ENCODE measurements at regions not wholly inside any gene's neighbourhood (a gene's known extent, or its start where the extent isn't known, plus 50 kb on each side); places are given as distances from the start of the nearest gene placed in this dataset.
A peak's percentile ranks its signal among the peaks of the same experiment; 100 is the strongest.

DNA sequence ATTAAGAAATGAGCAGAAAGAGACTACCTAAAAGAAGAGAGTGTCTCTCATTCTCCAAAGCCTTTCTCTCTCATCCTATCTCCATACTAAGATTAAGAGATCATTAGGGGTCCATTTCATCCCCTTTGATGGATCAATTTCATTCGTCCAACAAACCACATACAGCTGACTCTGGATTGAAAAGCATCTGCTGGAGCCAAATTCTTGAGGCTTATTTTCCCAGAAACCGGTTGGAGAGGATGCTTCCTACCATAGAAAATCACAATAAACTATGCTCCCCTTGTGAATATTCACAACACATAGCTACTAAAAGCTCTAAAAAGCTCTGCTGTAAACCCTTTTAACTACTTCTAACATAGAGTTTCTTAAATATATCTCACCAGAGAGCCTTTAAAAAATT, 755.0 kb upstream of the ZNF608 start:
- H3K27ac ChIP-seq = peak overlapping the region in 1 of 12 donors; percentile 6
- no peak for TF ChIP-seq POLR2A (IDR thresholded peaks at IDR 0.05)
- TF ChIP-seq, protein P1, sequence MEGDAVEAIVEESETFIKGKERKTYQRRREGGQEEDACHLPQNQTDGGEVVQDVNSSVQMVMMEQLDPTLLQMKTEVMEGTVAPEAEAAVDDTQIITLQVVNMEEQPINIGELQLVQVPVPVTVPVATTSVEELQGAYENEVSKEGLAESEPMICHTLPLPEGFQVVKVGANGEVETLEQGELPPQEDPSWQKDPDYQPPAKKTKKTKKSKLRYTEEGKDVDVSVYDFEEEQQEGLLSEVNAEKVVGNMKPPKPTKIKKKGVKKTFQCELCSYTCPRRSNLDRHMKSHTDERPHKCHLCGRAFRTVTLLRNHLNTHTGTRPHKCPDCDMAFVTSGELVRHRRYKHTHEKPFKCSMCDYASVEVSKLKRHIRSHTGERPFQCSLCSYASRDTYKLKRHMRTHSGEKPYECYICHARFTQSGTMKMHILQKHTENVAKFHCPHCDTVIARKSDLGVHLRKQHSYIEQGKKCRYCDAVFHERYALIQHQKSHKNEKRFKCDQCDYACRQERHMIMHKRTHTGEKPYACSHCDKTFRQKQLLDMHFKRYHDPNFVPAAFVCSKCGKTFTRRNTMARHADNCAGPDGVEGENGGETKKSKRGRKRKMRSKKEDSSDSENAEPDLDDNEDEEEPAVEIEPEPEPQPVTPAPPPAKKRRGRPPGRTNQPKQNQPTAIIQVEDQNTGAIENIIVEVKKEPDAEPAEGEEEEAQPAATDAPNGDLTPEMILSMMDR (IDR thresholded peaks at IDR 0.05) = no peak
- no peaks in the 10 kb centered on the region for H3K9me3 ChIP-seq
- no peak overlapping the region for H3K4me3 ChIP-seq
- 57 to 77% (median 69%) methylated on average over 2 of the region's 2 CpGs for WGBS, 4 donors
- no peaks in the 10 kb centered on the region for H3K27me3 ChIP-seq
- no peaks in the 10 kb centered on the region for H3K4me1 ChIP-seq
- intact Hi-C loops (cut with DNase I) = no loop called here
- H3K36me3 ChIP-seq = no peaks in the 10 kb centered on the region
- ATAC-seq (no peak), DNase-seq (no peak)

DNA sequence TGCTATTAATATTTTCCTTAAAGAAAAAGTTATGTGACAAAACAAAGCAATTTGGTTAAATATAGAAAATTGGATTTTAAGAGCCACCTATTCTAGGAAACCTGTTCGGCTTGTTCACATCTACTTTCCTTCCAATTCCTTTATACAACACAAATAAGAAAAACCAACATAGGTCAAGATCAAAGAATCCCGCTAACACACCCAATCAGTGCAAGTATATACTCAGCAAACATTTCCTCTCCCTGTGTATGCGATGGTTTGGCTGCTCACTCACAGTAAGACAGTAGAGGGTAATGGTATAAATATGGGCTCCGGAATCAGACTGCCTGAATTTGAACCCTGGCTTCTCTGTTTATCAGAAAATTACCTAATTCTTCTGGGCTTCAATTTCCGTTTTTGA, 757.5 kb upstream of the ZNF608 start:
- peaks cover 0 to 6% (median 0%) of the 10 kb centered on the region in 12 donors for H3K9me3 ChIP-seq
- no peaks in the 10 kb centered on the region for H3K27me3 ChIP-seq
- DNase-seq (no peak), ATAC-seq (no peak)
- WGBS, 4 donors = 83 to 96% (median 88%) methylated on average over 5 of the region's 5 CpGs
- no peak overlapping the region for H3K4me3 ChIP-seq
- no peak for TF ChIP-seq POLR2A (IDR thresholded peaks at IDR 0.05)
- TF ChIP-seq, protein P1 (IDR thresholded peaks at IDR 0.05) = no peak
- intact Hi-C loops (cut with DNase I) = no loop called here
- H3K36me3 ChIP-seq = no peaks in the 10 kb centered on the region
- no peaks in the 10 kb centered on the region for H3K4me1 ChIP-seq
- no peak overlapping the region for H3K27ac ChIP-seq

DNA sequence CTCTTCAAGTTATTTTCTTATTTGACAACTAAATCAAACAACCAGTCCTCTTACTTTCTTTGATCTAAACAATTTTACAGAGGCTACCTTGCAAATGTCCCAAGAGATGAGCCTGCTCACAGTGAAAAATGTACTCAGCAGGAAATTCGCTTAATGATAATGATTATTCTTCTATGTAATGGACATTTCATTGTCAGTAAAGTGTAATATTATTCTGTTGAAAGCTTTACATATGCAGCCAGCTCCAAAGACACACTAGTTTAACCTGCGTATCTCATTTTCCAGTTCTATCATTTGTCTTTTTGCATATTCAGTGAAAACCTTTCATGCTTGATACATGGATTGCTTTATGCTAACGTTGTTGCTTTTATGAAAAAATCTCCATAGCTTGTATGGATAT, 758.7 kb upstream of the ZNF608 start:
- Histone ChIP-seq H3K27ac (no peak overlapping the region), H3K4me1 (no peaks in the 10 kb centered on the region), H3K9me3 (peaks cover 0 to 6% (median 0%) of the 10 kb centered on the region in 12 donors), H3K36me3 (no peaks in the 10 kb centered on the region), H3K27me3 (no peaks in the 10 kb centered on the region), H3K4me3 (no peak overlapping the region)
- DNase-seq (no peak), ATAC-seq (no peak)
- WGBS, 4 donors = 93 to 96% (median 95%) methylated on average over 3 of the region's 3 CpGs
- TF ChIP-seq, protein P1 (IDR thresholded peaks at IDR 0.05) = no peak
- TF ChIP-seq POLR2A (IDR thresholded peaks at IDR 0.05) = no peak
- intact Hi-C loops (cut with DNase I) = no loop called here

DNA sequence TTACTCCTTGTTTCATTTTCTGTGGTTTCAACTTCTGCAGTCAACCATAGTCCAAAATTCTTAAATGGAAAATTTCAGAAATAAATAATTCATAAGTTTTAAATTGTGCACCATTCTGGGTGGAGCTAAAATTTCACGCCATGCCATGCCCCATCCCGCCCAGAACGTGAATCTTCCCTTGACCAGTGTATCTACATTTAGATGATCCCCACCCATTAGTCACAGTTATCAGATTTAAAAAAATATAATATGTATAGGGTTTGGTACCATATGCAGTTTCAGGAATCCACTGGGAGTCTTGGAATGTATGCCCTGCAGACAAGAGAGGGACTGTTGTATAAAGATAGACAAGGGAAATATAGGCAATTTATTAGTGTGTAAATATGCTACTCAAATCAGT, 759.7 kb upstream of the ZNF608 start:
- Histone ChIP-seq H3K36me3 (no peaks in the 10 kb centered on the region), H3K27me3 (no peaks in the 10 kb centered on the region), H3K27ac (no peak overlapping the region), H3K4me1 (no peaks in the 10 kb centered on the region), H3K9me3 (peaks cover 0 to 6% (median 0%) of the 10 kb centered on the region in 12 donors), H3K4me3 (no peak overlapping the region)
- intact Hi-C loops (cut with DNase I) = no loop called here
- ATAC-seq (no peak), DNase-seq (no peak)
- 95 to 98% (median 97%) methylated on average over 3 of the region's 3 CpGs for WGBS, 4 donors
- no peak for TF ChIP-seq POLR2A (IDR thresholded peaks at IDR 0.05)
- TF ChIP-seq, protein P1 (IDR thresholded peaks at IDR 0.05) = no peak
